ENCODE measurements at regions not wholly inside any gene's neighbourhood (a gene's known extent, or its start where the extent isn't known, plus 50 kb on each side); places are given as distances from the start of the nearest gene placed in this dataset.

- no peaks in the 10 kb centered on the region for H3K79me2 ChIP-seq (ENCODE audit: insufficient read depth, low read length)
- no TSS peak for BruUV-seq (replicated peaks)
- no peak overlapping the region for H3K9ac ChIP-seq (ENCODE audit: low read length)
- ChIA-PET CTCF (no interaction called here), RAD21 (ENCODE audit: low non-redundant PET in 1 of 2, low total read pairs in 2 of 2, uncharacterized antibody in 2 of 2, unreplicated experiment in 2 of 2) (no interaction called here), POLR2A (no interaction called here)
- DNase-seq (ENCODE audit: low read depth, low spot score) (no peak), ATAC-seq (no peak)
- H3K27me3 ChIP-seq (ENCODE audit: insufficient read depth, low read length), result no peaks in the 10 kb centered on the region
- no peaks in the 10 kb centered on the region for H3K4me1 ChIP-seq (ENCODE audit: control insufficient read depth in 1 of 2, insufficient read depth in 2 of 2, low read length in 2 of 2)
- no peaks in the 10 kb centered on the region for H3K36me3 ChIP-seq (ENCODE audit: control insufficient read depth in 1 of 2, insufficient read depth in 2 of 2, low read length in 2 of 2)
- no peak overlapping the region for H2AFZ ChIP-seq (ENCODE audit: low read depth, low read length, poor library complexity, severe bottlenecking)
- H3K9me3 ChIP-seq (ENCODE audit: control insufficient read depth in 1 of 2, insufficient read depth in 1 of 2, low read depth in 1 of 2, low read length in 2 of 2), result 0 out of 4 replicates have a peak, but pooled peaks cover 0 to 3% of the 10 kb centered on the region in 2 experiments
- H3K27ac ChIP-seq (ENCODE audit: low read depth, low read length), result no peak overlapping the region
- no peak overlapping the region for H3K4me3 ChIP-seq (replicated peaks in 1 of 2; ENCODE audit: low read depth in 1 of 2, low read length in 2 of 2)
- intact Hi-C loops (cut with micrococcal nuclease), result no loop called here
- no peaks in the 10 kb centered on the region for H3K9me2 ChIP-seq (ENCODE audit: insufficient read depth)
- H4K20me1 ChIP-seq (ENCODE audit: insufficient read depth), result no peaks in the 10 kb centered on the region
- TF ChIP-seq, protein P1, sequence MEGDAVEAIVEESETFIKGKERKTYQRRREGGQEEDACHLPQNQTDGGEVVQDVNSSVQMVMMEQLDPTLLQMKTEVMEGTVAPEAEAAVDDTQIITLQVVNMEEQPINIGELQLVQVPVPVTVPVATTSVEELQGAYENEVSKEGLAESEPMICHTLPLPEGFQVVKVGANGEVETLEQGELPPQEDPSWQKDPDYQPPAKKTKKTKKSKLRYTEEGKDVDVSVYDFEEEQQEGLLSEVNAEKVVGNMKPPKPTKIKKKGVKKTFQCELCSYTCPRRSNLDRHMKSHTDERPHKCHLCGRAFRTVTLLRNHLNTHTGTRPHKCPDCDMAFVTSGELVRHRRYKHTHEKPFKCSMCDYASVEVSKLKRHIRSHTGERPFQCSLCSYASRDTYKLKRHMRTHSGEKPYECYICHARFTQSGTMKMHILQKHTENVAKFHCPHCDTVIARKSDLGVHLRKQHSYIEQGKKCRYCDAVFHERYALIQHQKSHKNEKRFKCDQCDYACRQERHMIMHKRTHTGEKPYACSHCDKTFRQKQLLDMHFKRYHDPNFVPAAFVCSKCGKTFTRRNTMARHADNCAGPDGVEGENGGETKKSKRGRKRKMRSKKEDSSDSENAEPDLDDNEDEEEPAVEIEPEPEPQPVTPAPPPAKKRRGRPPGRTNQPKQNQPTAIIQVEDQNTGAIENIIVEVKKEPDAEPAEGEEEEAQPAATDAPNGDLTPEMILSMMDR (IDR thresholded peaks at IDR 0.05 in 2 of 3, conservative IDR thresholded peaks at IDR 0.05 in 1 of 3; ENCODE audit: borderline replicate concordance in 1 of 3, insufficient read depth in 1 of 3, low read depth in 2 of 3, low read length in 2 of 3), result no peak
- TF ChIP-seq, protein P2, sequence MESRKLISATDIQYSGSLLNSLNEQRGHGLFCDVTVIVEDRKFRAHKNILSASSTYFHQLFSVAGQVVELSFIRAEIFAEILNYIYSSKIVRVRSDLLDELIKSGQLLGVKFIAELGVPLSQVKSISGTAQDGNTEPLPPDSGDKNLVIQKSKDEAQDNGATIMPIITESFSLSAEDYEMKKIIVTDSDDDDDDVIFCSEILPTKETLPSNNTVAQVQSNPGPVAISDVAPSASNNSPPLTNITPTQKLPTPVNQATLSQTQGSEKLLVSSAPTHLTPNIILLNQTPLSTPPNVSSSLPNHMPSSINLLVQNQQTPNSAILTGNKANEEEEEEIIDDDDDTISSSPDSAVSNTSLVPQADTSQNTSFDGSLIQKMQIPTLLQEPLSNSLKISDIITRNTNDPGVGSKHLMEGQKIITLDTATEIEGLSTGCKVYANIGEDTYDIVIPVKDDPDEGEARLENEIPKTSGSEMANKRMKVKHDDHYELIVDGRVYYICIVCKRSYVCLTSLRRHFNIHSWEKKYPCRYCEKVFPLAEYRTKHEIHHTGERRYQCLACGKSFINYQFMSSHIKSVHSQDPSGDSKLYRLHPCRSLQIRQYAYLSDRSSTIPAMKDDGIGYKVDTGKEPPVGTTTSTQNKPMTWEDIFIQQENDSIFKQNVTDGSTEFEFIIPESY (IDR thresholded peaks at IDR 0.05; ENCODE audit: extremely low read depth, insufficient replicate concordance, low read length), result no peak
- no peak for TF ChIP-seq CBX3 (IDR thresholded peaks at IDR 0.05; ENCODE audit: low read depth)
- TF ChIP-seq, protein P3, sequence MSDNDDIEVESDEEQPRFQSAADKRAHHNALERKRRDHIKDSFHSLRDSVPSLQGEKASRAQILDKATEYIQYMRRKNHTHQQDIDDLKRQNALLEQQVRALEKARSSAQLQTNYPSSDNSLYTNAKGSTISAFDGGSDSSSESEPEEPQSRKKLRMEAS (IDR thresholded peaks at IDR 0.05), result no peak
- TF ChIP-seq POLR2A (IDR thresholded peaks at IDR 0.05; ENCODE audit: borderline replicate concordance, extremely low read depth, insufficient read depth, insufficient read length), result no peak
- no peak for TF ChIP-seq ELF1 (IDR thresholded peaks at IDR 0.05; ENCODE audit: borderline replicate concordance, low read depth)
- no peak for TF ChIP-seq EZH2 (IDR thresholded peaks at IDR 0.05)
- TF ChIP-seq POLR2AphosphoS5 (IDR thresholded peaks at IDR 0.05; ENCODE audit: low read depth, low read length), result no peak
- TF ChIP-seq TCF7L2 (IDR thresholded peaks at IDR 0.05; ENCODE audit: borderline replicate concordance, extremely low read depth, insufficient read depth, insufficient read length), result no peak
- TF ChIP-seq, protein P4, sequence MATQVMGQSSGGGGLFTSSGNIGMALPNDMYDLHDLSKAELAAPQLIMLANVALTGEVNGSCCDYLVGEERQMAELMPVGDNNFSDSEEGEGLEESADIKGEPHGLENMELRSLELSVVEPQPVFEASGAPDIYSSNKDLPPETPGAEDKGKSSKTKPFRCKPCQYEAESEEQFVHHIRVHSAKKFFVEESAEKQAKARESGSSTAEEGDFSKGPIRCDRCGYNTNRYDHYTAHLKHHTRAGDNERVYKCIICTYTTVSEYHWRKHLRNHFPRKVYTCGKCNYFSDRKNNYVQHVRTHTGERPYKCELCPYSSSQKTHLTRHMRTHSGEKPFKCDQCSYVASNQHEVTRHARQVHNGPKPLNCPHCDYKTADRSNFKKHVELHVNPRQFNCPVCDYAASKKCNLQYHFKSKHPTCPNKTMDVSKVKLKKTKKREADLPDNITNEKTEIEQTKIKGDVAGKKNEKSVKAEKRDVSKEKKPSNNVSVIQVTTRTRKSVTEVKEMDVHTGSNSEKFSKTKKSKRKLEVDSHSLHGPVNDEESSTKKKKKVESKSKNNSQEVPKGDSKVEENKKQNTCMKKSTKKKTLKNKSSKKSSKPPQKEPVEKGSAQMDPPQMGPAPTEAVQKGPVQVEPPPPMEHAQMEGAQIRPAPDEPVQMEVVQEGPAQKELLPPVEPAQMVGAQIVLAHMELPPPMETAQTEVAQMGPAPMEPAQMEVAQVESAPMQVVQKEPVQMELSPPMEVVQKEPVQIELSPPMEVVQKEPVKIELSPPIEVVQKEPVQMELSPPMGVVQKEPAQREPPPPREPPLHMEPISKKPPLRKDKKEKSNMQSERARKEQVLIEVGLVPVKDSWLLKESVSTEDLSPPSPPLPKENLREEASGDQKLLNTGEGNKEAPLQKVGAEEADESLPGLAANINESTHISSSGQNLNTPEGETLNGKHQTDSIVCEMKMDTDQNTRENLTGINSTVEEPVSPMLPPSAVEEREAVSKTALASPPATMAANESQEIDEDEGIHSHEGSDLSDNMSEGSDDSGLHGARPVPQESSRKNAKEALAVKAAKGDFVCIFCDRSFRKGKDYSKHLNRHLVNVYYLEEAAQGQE (IDR thresholded peaks at IDR 0.05; ENCODE audit: low read depth), result no peak
- TF ChIP-seq RAD21 (IDR thresholded peaks at IDR 0.05; ENCODE audit: low read depth), result no peak
- TF ChIP-seq SIN3A (IDR thresholded peaks at IDR 0.05; ENCODE audit: low read depth), result no peak
- no peak for TF ChIP-seq EZH2phosphoT487 (IDR thresholded peaks at IDR 0.05; ENCODE audit: borderline replicate concordance)
- no peak for TF ChIP-seq FOSL1 (IDR thresholded peaks at IDR 0.05; ENCODE audit: low read depth)
- TF ChIP-seq JUND (IDR thresholded peaks at IDR 0.05), result no peak
- TF ChIP-seq SRF (IDR thresholded peaks at IDR 0.05; ENCODE audit: low read depth), result no peak
- H3K4me2 ChIP-seq (ENCODE audit: low read length), result no peak overlapping the region
These were observed 384.8 kb upstream of the PCSK5 start for GRCh38 chr9:75505654-75506053.
